Activated CD4-positive, CD25-positive, alpha-beta regulatory T cell treated with anti-CD3 and anti-CD28 coated beads, Interleukin-2, amount 50 U/mL, for 16 hours (primary cell): ENCODE measurements at regions not wholly inside any gene's neighbourhood (a gene's known extent, or its start where the extent isn't known, plus 50 kb on each side); places are given as distances from the start of the nearest gene placed in this dataset.

Experiments
- DNase-seq: peaks from one replicate; pipeline ENCODE4 v3.0.0-alpha.2; 2020; ENCODE audit warnings: low read depth, low spot score

DNA sequence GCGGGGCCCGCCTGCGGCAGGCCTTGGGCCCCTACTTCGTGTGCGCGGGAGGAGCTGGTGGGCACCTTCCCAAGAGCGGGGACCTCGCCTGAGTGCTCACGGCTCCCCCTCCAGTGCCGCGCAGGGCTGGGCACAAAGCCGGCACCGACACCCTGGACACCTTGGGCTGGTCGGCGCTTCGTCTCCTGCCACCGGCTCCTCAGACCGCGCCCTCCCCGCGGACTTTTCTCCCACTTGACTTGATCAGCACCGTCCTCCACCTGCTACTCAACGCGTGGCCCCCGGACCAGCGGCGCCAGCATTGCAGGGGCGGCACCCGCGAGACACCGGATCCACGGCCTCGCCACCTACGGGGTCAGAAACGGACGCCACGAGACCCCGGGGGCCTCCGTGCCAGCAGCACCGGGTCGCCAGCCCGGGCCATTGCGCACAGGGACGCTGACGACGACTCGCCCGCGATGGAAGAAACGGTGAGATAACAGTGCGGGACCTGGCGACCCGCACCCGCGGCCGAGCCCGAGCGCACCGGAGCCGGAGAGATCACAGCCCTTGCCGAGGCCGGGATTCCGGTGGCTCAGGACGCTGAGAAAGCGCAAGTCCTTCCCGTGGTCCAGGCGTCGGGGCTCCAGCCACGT lies 154.2 kb downstream of the DLL1 start:
- DNase-seq: no peak

DNA sequence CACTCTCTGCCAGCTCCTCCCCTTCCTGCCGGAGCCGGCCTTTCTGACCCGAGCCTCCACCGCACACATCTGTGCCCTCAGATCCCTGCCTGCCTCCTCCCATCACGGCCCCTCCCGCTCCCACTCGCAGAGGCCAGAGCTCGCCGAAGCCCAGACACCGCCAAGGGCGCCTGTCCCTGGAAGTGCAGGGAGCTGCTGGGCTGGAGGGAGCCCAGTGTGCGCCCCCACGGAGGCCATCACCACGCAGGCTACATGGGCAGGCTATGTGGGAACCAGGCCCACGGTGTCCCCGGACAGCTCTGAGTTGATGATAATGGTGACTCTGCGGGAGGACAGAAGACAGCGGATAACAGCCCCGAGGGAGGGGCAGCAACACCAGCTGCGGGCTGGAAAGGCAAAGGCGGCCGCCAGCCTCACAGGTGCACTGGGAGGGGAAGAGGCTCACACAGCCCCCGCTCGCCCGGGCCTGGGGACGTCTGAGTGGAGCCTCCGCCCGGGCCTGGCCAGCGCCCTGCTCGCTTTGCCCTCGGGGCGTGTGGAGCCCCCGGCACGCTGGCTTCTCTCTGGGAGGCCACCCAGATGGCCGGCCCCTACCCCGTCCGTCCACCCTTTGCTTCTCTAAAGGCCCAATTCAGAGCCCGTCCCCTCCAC lies 154.9 kb downstream of the DLL1 start:
- DNase-seq: no peak

DNA sequence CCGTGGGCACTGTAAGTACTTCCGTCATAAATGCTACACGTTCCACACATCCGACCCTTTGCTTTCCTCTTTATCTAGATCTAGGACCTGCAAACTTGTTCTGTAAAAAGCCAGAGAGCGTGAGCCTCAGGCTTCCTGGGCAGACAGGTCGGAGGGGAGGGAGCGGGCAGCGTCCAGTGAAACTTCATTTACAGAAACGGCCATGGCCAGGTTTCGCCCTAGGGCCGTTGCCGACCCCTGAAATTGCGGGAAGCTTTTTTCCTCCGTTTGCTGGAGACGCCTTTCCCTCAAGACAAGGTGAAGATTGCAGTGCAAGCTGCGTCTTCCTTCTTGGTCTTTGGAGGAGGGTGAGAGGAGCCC lies 155.4 kb downstream of the DLL1 start:
- no peak for DNase-seq

DNA sequence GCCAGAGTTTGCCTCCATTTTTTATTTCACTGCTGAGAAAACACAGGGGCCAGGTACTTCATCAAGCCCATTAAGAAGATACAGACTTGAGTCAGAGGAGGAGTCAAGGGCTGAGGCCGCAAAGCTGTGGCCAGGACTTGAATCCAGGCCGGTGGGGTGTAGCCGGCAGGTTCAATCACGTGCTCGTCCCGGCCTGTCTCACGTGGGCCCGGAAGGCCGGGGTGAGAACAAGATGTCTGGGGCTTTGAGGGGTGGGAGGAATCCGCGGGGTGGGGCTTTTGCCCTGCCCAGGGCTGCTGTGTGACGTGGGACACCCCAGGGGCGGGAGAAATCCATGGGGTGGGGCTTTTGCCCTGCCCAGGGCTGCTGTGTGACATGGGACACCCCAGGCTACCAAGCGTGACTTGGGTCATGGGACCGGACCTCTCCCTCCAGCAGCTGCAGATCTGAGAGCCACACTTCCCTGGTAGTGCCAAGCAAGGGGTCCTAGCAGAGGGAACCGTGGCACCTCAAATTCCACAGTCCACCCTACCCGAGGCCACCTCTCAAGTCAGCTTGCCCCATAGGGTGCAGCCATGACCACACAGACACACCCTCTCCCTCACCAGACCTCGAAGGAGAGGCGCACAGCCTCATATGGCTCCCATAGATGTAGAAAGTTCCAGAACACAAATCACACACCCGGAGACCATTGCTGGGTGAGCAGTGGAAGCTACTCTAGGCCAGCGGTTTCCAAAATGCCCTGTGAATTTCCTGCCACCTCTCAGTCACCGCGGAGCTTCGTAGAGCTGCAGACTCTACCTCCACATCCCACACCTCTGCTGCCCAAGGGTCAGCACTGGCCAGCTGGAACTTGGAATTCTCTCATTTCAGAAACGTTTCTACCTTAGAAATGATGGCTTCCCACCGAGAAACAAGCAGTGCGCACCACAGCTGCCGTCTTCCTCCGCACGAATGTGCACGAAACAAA lies 156.1 kb downstream of the DLL1 start:
- DNase-seq: no peak

DNA sequence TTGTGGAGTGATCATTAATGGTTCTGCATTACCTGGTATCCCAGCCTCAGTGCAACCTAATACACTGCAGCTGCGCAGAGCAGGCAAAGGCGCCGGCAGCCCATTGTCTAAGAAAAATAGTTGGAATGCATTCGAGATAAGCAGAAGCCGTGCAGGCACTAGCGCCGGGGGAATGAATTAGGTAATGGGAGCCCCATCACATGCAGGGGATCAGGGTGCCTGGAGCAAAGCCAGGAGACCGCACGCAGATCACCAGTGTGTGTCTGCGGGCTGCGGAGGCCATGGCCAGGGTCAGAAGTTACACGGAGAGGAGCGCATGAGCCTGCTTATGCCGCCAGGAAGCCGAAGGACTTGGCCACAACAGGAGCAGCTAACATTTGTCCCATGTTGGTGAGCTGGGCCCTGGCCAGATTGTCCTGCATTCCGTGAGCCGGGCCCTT lies 156.8 kb downstream of the DLL1 start:
- no peak for DNase-seq

DNA sequence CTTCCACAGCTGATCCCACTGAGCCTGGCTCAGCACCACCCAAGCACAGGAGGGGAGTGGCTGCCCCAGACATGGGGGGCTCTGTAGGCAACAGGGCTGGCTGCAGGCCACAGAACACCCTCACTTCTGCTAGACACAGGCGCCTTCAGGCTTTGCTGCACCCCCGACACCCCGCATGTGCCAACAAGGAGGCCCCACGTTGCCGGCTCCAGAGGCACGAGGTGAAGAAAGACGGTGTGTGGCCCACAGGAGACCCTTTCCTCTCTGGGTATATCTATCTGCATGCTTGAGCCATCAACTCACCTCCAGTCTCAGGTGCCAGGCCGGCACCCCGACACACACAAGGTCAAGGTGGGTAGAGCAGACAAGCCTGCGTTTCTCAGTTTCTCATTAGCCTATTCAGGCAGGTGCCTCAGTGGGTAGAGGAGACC lies 158.3 kb downstream of the DLL1 start:
- no peak for DNase-seq

DNA sequence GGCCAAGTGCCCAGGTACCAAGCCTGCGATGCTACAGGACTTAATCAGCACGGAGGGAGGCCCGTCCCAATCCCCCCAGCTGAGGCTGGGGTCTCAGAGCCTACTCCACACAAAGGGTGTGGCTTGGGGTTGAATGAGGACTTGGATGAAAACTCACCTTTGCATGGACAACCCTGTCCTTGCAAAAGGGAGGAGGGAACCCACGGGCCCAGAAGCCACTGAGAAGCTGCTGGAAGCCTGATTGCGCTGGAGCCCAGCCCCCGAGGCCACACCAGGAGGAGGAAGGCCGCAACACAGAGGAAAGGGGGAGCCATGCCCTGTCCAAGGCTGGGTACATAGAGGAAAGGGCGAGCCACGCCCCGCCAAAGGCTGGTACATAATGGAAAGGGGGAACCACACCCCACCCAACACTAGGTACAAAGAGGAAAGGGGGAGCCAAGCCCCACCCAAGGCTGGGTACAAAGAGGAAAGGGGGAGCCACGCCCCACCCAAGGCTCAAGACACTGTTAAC lies 158.8 kb downstream of the DLL1 start:
- no peak for DNase-seq

DNA sequence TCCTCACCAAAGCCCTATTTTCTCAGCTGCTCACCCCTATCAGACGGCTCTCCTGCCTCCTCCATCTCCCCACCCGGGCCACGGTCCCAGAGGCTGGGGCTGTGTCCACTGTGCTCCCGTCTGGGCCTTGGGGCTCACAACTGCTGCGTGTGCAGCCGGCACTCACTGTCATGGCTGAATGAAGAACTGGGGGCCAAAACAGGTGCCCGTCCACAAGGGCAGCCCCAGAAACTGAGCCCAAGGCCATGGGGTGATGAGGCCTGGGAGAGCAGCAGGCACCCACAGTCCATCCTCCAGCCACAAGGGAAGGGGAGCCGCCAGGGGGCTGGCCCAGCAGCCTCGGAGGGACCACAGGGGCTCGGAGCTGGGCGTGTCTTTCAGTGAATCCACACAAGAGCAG lies 159.5 kb downstream of the DLL1 start:
- no peak for DNase-seq

DNA sequence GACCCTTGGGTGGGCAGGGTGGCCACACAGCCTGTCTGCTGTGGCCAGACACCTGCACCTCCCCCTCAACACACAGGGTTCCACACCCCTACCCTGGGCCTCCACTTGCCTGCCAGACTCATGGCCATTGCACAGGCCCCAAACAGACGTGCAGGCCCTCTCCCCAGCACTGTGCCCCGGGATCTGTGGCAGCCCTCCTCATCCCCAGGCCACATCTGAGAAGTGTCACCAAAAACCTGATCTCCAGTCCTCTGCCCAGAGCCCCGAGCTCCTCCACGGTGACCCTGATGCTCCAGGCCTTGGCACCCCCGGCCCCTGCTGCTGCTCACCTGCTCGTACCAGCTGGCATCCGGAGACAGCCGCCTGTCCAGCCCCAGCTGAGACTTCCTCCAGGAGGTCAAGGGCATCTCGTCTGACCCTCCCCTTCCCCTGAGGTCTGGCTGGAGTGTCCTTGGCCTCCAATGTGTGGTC lies 160.1 kb downstream of the DLL1 start:
- DNase-seq: no peak

DNA sequence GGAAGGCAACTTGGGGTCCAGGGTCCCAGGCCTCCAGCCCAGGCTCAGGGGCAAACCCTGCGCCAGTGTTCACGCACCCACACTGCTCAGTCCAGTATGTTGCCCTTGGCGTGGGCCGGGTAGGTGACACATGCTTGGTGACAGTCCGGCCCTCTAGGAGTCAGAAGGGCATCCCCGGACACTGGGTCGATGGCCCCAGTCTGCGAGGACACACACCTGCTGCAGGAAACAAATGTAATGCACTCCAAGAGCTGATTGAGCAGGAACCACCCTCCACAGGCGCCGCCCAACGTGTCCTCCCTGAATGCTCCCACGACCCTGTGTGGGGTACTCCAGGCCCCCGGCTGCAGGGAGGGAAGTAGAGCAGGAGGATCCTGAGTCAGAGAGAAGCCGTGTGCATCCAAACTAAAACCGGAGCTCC lies 160.7 kb downstream of the DLL1 start:
- DNase-seq: no peak

DNA sequence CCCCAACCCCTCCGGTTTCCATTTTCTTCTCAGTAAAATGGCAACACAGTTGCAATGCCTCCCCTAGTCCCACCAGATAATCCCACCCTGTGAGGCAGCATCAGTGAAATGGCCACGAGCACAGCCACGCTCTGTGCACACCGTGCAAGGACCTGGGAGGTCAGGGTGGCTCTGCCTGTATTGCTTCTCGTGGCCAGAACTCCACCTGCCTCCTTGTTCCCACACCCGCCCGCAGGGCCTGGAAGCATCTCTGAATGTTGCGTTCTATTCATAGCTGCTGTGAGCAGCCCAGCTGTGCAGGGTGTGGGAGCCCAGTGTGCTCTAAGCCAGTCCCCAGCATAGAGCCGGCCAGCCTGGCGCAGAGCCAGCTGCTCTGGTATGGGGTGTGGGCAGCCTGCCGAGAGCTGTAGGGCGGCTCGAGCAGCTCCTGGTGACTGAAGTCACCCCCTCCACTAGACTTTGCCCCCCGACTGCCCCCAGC lies 161.1 kb downstream of the DLL1 start:
- no peak for DNase-seq

DNA sequence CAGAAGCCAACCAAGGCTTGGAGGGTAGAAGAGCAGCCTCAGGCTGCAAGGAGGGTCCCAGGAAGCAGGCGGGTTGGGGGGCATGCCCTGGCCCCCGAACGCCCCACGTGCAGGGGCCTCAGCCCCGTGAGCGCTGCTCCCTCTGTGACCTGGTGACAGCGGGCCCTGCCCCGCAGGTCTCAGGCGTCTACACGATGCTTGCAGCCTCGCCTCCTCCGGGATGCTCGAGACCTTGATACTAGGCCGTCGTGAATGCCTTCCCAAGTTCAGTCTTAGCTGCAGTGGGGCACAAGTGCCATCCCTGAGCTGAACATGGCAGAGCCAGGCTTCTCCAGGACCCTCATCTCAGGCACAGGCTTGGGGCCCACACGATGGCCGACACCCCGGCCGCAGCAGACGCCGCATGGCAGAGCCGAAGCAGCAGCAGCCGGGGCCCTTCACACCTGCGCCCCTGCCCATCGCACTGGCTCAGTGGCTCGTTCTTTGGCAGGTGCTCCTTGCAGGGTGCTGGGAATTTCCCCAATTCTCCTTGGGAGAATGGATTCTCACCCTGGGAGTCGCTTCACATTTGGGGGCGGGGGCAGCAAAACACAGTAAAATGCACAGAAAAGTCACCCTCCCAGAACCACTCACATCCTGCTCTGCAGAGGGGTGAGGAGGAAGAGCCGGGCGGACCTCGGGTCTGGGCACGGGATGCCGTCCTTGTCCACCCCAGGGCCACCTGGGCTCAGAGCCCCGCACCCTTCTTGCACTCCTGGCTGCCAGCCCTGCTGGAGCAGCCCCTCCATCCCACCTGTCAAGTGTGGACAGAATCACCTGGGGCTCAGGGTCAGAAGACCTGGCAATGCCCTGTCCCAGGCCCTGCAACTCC lies 161.8 kb downstream of the DLL1 start:
- DNase-seq: no peak

DNA sequence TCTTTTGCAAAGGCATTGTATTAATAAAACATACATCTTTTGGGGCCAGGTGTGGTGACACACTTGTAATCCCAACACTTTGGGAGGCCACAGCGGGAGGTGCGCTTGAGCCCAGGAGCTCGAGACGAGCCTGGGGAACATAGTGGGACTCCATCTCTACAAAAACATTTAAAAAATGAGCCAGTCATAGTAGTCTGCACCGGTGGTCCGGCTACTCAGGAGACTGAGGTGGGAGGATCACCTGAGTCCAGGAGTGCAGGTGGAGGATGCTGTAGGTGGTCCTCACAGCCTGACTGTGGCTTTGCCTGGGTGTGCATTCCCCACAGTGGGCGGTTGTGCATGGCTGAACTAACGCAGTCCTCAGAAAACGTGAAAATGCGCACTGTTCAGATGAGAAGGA lies 162.5 kb downstream of the DLL1 start:
- DNase-seq: no peak

DNA sequence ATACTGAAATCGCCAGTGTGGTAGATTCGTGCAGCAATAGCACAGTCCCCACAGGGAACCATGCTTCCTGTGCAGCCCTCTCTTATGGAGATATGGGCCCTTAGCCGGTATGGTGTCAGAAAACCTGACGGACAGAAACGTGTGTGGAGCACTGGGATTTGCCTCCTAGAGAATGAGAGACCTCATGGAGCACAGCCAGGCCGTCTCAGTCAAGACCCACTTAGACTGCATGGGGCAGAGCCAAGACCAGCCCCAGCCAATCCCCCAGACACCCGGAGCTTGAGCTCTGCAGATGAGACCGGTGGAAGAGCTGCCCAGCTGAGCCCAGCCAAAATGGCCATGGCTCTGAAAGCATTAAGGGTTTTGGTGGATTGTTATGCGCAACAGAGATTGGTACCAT lies 163.7 kb downstream of the DLL1 start:
- no peak for DNase-seq

DNA sequence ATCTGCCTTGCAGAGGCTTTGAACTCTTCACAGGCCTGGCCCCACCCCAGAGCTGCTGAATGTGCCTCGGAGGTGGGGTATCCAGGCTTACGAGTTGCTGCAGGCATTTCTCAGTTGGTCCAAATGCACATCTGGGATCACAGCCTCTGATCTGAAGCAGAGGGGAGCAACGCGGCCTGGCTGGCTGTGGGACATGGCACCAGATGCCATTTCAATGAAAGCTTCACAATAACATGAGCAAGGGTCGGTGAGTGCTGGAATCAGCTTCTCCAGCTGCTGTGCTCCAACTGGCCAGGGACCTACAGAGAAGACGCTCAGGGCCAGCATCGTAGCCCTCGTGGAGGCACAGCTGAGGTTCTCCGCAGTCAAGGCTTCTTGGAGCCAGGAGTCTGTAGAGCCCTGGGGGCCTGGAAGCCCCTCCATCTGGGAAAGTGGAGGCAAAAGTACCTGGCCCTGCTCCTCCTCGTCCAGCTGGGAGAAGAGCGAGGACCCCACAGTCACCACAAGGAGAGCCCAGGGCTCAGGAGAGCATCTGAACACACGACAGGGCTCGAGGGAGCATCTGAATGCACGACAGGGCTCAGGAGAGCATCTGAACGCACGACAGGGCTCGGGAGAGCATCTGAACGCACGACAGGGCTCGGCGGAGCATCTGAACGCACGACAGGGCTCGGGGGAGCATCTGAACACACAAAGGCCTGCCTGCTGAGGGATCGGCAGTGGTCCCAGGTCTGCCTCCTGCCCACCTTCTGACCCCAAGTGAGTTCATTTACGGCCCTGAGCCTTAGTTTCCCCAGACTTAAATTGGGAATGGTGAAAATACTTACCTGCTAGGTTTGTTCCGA lies 165.2 kb downstream of the DLL1 start:
- no peak for DNase-seq

DNA sequence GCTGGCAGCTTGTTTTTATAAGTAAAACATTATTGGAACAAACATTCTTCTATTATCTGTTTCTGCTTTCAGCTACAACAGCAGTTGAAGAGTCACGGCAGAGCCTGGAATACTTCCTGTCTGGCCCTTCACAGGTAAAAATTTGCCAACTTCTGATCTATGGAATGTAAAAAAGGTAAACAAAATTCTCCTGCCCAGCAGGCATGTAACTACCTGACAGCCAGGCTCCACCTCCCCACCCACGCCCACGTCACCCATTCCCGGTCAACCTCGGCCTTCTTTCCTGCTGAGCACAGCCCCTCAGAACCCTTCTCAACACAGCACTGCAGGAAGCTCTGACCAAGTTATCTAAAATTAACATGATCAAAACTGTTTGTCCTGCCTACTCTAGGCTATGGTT lies 166.0 kb downstream of the DLL1 start:
- DNase-seq: no peak

DNA sequence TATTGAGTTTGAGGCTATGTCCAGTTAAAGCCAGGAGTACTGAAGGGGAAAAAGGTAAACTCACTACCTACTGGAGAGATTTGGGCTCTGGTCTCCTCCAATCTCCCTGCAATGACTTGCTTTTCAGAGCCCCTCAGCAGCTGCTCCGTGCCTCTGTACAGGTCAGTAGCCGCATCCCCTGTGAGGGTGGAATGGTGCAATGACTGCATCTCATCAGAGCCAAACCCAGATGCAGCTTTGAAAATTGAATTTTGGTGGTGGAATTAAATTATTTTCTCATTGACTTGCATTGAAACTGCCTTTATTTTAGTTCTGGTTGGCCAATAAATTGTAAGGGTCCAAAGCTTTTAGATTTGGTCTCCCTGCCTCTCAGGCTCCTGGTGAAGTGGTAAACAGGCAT lies 166.7 kb downstream of the DLL1 start:
- no peak for DNase-seq

DNA sequence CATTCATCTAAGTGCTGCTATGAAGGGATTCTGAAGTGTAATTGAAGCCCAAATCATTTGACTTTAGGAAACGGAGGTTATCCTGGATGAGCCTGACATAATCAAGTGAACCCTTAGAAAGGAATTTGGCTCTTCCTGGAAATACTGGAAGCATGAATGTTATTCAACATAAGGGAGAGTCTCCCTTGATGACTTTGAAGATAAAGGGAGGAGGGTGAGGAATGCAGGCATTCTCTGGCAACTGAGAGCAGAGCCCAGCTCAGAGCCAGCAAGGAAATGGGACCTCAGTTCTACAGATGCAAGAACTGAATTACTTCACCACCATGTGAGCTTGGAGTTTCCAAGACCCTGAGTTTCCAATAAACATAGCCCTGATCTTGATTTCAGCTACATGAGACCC lies 168.2 kb downstream of the DLL1 start:
- no peak for DNase-seq

DNA sequence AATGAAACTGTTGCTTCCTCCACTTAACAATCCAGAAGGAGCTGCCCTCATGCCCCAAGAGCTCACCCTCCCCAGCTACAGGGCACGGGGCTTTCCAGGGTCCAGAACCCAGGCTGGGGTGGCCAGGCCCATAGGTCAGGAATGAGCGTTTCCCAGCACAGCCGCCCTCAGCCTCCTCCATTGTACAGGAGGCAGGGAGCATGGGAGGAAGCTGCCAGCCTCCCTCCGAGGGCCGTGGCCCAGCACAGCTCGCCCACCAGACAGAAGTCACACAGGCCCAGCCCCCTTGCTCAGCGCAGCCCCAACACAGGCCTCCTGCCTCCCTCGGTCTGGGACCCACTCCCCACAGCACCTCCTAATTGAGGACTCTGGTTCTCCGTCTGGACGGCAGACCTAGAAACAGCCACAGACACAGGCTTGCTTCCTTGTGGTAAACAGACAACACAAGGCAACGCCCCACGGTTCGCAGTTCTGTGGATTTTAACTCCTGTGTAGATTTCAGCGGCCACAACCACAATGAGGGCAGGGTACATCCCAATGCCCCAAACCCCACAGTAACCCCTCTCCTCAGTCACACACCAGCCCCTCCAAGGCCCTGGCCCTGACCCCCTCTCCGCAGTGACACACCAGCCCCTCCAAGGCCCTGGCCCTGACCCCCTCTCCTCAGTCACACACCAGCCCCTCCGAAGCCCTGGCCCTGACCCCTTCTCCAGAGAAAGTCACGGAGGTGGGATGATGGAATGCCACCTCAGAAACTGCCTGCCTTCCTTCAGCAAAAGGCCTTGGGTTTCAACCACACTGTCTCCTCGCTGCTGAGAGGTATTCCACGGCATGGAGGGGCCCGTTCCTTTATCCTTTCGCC lies 173.5 kb downstream of the DLL1 start:
- DNase-seq: no peak
